ENCODE measurements at regions not wholly inside any gene's neighbourhood (a gene's known extent, or its start where the extent isn't known, plus 50 kb on each side); places are given as distances from the start of the nearest gene placed in this dataset.
A peak's percentile ranks its signal among the peaks of the same experiment; 100 is the strongest.

DNA sequence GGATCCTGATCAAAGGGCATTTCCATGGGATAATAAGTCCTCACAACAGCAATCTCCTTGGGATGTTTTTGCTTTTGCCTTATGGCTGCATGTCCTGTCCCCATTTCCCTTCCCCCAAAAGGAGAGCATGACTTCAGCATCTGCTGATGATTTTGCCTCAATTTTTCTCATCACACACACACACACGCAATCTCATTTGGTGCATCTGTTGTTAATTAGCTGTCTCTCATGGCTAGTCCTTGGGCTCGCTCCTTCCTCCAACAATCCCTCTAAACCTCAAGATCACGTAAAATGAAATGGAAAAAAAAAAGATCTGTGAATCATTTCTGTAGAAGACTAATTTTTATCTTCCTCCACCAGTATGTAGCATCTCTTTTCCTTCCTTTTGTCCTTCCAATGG lies 153.6 kb downstream of the RBMX2 start:
- Histone ChIP-seq H4K91ac (replicated peaks; ENCODE audit: insufficient read length, low read length) (no peak overlapping the region), H3K4me3 (ENCODE audit: extremely low read depth in 1 of 4, insufficient read depth in 2 of 4, low read depth in 3 of 4, low read length in 4 of 4) (no peak overlapping the region), H3K27me3 (replicated peaks in 1 of 4; ENCODE audit: control insufficient read depth in 3 of 4, extremely low read depth in 1 of 4, insufficient read depth in 3 of 4, low read length in 3 of 4) (no peaks in the 10 kb centered on the region), H4K20me1 (replicated peaks in 1 of 2; ENCODE audit: control insufficient read depth in 1 of 2, insufficient read depth in 2 of 2, low read length in 2 of 2) (no peaks in the 10 kb centered on the region), H3K9ac (replicated peaks in 1 of 4; ENCODE audit: extremely low read depth in 1 of 4, low read depth in 3 of 4, low read length in 3 of 4) (no peak overlapping the region), H3K14ac (ENCODE audit: insufficient read length) (no peak overlapping the region), H2BK120ac (replicated peaks; ENCODE audit: low read depth, low read length) (no peak overlapping the region), H3K36me3 (ENCODE audit: control insufficient read depth in 2 of 4, insufficient read depth in 4 of 4, low read length in 3 of 4) (no peaks in the 10 kb centered on the region), H2BK12ac (ENCODE audit: low read depth, low read length) (no peak overlapping the region), H2BK20ac (ENCODE audit: low read length) (no peak overlapping the region), H3K23me2 (ENCODE audit: low read depth, low read length) (no peaks in the 10 kb centered on the region), H4K5ac (ENCODE audit: insufficient read length, low read depth, low read length) (no peak overlapping the region), H2AFZ (ENCODE audit: low read length) (no peak overlapping the region), H3K79me2 (ENCODE audit: control insufficient read depth in 1 of 2, insufficient read depth in 2 of 2, low read length in 2 of 2) (no peaks in the 10 kb centered on the region), H2AK5ac (ENCODE audit: low read depth, low read length) (no peak overlapping the region), H3K4ac (replicated peaks; ENCODE audit: insufficient read length, low read depth, low read length) (no peak overlapping the region), H3K23ac (ENCODE audit: insufficient read length) (no peak overlapping the region), H3K56ac (replicated peaks; ENCODE audit: insufficient read length, low read depth, low read length) (no peak overlapping the region), H2BK15ac (ENCODE audit: low read length) (no peak overlapping the region), H3K9me3 (ENCODE audit: insufficient read depth in 2 of 2, low read depth in 1 of 2, low read length in 1 of 2) (no peaks in the 10 kb centered on the region), H4K8ac (ENCODE audit: extremely low read depth, insufficient read depth, low read length) (no peak overlapping the region), H3K79me1 (ENCODE audit: low read depth, low read length) (no peaks in the 10 kb centered on the region), H3K27ac (ENCODE audit: low read depth, low read length) (no peak overlapping the region), H3K4me1 (replicated peaks in 1 of 4; ENCODE audit: control insufficient read depth in 3 of 4, insufficient read depth in 4 of 4, low read length in 3 of 4) (no peaks in the 10 kb centered on the region), H2BK5ac (ENCODE audit: low read depth, low read length) (no peak overlapping the region), H3K18ac (ENCODE audit: extremely low read depth, low read length) (no peak overlapping the region), H3K4me2 (ENCODE audit: insufficient read depth in 1 of 2, low read depth in 2 of 2, low read length in 2 of 2) (no peak overlapping the region)
- TF ChIP-seq, protein P1, sequence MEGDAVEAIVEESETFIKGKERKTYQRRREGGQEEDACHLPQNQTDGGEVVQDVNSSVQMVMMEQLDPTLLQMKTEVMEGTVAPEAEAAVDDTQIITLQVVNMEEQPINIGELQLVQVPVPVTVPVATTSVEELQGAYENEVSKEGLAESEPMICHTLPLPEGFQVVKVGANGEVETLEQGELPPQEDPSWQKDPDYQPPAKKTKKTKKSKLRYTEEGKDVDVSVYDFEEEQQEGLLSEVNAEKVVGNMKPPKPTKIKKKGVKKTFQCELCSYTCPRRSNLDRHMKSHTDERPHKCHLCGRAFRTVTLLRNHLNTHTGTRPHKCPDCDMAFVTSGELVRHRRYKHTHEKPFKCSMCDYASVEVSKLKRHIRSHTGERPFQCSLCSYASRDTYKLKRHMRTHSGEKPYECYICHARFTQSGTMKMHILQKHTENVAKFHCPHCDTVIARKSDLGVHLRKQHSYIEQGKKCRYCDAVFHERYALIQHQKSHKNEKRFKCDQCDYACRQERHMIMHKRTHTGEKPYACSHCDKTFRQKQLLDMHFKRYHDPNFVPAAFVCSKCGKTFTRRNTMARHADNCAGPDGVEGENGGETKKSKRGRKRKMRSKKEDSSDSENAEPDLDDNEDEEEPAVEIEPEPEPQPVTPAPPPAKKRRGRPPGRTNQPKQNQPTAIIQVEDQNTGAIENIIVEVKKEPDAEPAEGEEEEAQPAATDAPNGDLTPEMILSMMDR (IDR thresholded peaks at IDR 0.05; ENCODE audit: control extremely low read depth in 1 of 3, insufficient read depth in 1 of 3, low read depth in 1 of 3, low read length in 3 of 3) = no peak
- TF ChIP-seq SIRT6 (IDR thresholded peaks at IDR 0.05; ENCODE audit: low read length) = no peak
- no peak for TF ChIP-seq FOSL1 (IDR thresholded peaks at IDR 0.05; ENCODE audit: insufficient read depth, low read depth, low read length)
- no peak for TF ChIP-seq NRF1 (IDR thresholded peaks at IDR 0.05; ENCODE audit: low read depth, low read length)
- TF ChIP-seq PHF8 (conservative IDR thresholded peaks at IDR 0.05; ENCODE audit: low read depth, low read length) = no peak
- TF ChIP-seq CBX8 (IDR thresholded peaks at IDR 0.05; ENCODE audit: borderline replicate concordance, low read depth, low read length) = no peak
- TF ChIP-seq SP2 (IDR thresholded peaks at IDR 0.05; ENCODE audit: low read length) = no peak
- FAIRE-seq (peak; percentile 13), DNase-seq (ENCODE audit: low read depth in 1 of 2, low spot score in 2 of 2) (no peak)
- 90% methylated on average over 3 of the region's 3 CpGs; no CpG with 5 or more reads in 1 of the 2 experiments for WGBS, 2 experiments (ENCODE audit: extremely low coverage in 1 of 2, insufficient coverage in 1 of 2, insufficient read length in 1 of 2, insufficient replicate concordance in 2 of 2, low coverage in 1 of 2, low lambda C conversion rate in 2 of 2, missing lambda C conversion rate in 1 of 2)
- CTCF ChIA-PET (ENCODE audit: partially characterized antibody) = interaction anchor here (1.0 kb wide), 1 partner anchor 361 kb away, joined by 4 read pairs; no protein-coding TSS in a partner anchor
- POLR2A ChIA-PET (ENCODE audit: partially characterized antibody) = no interaction called here
